SK-N-SH treated with all-trans-retinoic acid at 6 μM for 48 hours (cell line): ENCODE measurements at regions not wholly inside any gene's neighbourhood (a gene's known extent, or its start where the extent isn't known, plus 50 kb on each side); places are given as distances from the start of the nearest gene placed in this dataset.

ENCODE experiments used
- ATAC-seq: fragments of 200-7000 bp; cut with Tn5 transposase; 3 replicates; pipeline ENCODE4 v1.9.1; 2020; ENCODE audit warnings: mild to moderate bottlenecking, moderate library complexity
- ARNTL ChIP-seq: fragments of 450-650 bp; formaldehyde crosslinking; IDR thresholded peaks from 2 replicates; pipeline ENCODE4 v1.5.0; 2020; ENCODE audit warnings: low read depth, mild to moderate bottlenecking, moderate library complexity, borderline replicate concordance
- BACH2 ChIP-seq: fragments of 250-450 bp; sonication (Bioruptor Pico); IDR thresholded peaks from 2 replicates; pipeline ENCODE4 v1.9.0; 2021; ENCODE audit warnings: mild to moderate bottlenecking, borderline replicate concordance
- CSDC2 ChIP-seq: fragments of 250-450 bp; sonication (Bioruptor Pico); IDR thresholded peaks from 2 replicates; pipeline ENCODE4 v1.5.0; 2020; ENCODE audit warnings: mild to moderate bottlenecking, moderate library complexity
- ESRRG ChIP-seq: fragments of 250-450 bp; sonication (Bioruptor Pico); IDR thresholded peaks from 2 replicates; pipeline ENCODE4 v1.6.1; 2021; ENCODE audit warnings: mild to moderate bottlenecking
- GLIS3 ChIP-seq: fragments of 250-450 bp; sonication (Bioruptor Pico); IDR thresholded peaks from 2 replicates; pipeline ENCODE4 v1.5.0; 2020; ENCODE audit warnings: mild to moderate bottlenecking, moderate library complexity
- ISL1 ChIP-seq: fragments of 250-450 bp; sonication (Bioruptor Pico); IDR thresholded peaks from 2 replicates; pipeline ENCODE4 v2.1.2; 2022; ENCODE audit warnings: mild to moderate bottlenecking, moderate library complexity
- OSR1 ChIP-seq: fragments of 250-450 bp; sonication (Bioruptor Pico); IDR thresholded peaks from 2 replicates; pipeline ENCODE4 v1.8.0; 2022; ENCODE audit warnings: moderate library complexity, mild to moderate bottlenecking, inconsistent platforms
- RARB ChIP-seq: fragments of 250-450 bp; sonication (Bioruptor Pico); IDR thresholded peaks from 2 replicates; pipeline ENCODE4 v1.8.0; 2021; ENCODE audit warnings: mild to moderate bottlenecking, moderate library complexity
- SNAI2 ChIP-seq: fragments of 250-450 bp; sonication (Bioruptor Pico); IDR thresholded peaks from 2 replicates; pipeline ENCODE4 v1.5.0; 2020; ENCODE audit warnings: mild to moderate bottlenecking, moderate library complexity
- TCF4 ChIP-seq: fragments of 250-450 bp; sonication (Bioruptor Pico); IDR thresholded peaks from 2 replicates; pipeline ENCODE4 v1.8.0; 2021; ENCODE audit warnings: mild to moderate bottlenecking, moderate library complexity, borderline replicate concordance
- TOX ChIP-seq: fragments of 250-450 bp; sonication (Bioruptor Pico); IDR thresholded peaks from 2 replicates; pipeline ENCODE4 v1.8.0; 2021; ENCODE audit warnings: mild to moderate bottlenecking, moderate library complexity, borderline replicate concordance
- ZC3H10 ChIP-seq: fragments of 250-450 bp; sonication (Bioruptor Pico); IDR thresholded peaks from 2 replicates; pipeline ENCODE4 v1.5.1; 2021; ENCODE audit warnings: mild to moderate bottlenecking, moderate library complexity
- ZFP30 ChIP-seq: fragments of 450-650 bp; formaldehyde crosslinking; IDR thresholded peaks from 2 replicates; pipeline ENCODE4 v1.5.0; 2022; ENCODE audit warnings: mild to moderate bottlenecking, moderate library complexity
- ZNF565 ChIP-seq: fragments of 450-650 bp; formaldehyde crosslinking; conservative IDR thresholded peaks from 2 replicates; pipeline ENCODE4 v1.5.0; 2020; ENCODE audit warnings: low read depth, mild to moderate bottlenecking, moderate library complexity
- ZNF70 ChIP-seq: fragments of 450-650 bp; formaldehyde crosslinking; IDR thresholded peaks from 2 replicates; pipeline ENCODE4 v1.5.0; 2020; ENCODE audit warnings: mild to moderate bottlenecking, moderate library complexity
- ZNF8 ChIP-seq: fragments of 450-650 bp; formaldehyde crosslinking; IDR thresholded peaks from 2 replicates; pipeline ENCODE4 v1.5.0; 2020; ENCODE audit warnings: mild to moderate bottlenecking, moderate library complexity
- TF ChIP-seq, protein P1 (sequence below): fragments of 250-450 bp; sonication (Bioruptor Pico); IDR thresholded peaks from 2 replicates; pipeline ENCODE4 v1.5.0; 2020; ENCODE audit warnings: mild to moderate bottlenecking, moderate library complexity
- TF ChIP-seq, protein P2 (sequence below): fragments of 250-450 bp; sonication (Bioruptor Pico); IDR thresholded peaks from 2 replicates; pipeline ENCODE4 v1.5.1; 2020; ENCODE audit warnings: low read depth, mild to moderate bottlenecking, moderate library complexity
- TF ChIP-seq, protein P3 (sequence below): fragments of 250-450 bp; sonication (Bioruptor Pico); IDR thresholded peaks from 2 replicates; pipeline ENCODE4 v1.8.0; 2021; ENCODE audit warnings: low read depth, mild to moderate bottlenecking, moderate library complexity, borderline replicate concordance
- TF ChIP-seq, protein P4 (sequence below): fragments of 250-450 bp; sonication (Bioruptor Pico); IDR thresholded peaks from 2 replicates; pipeline ENCODE4 v1.5.1; 2021; ENCODE audit warnings: mild to moderate bottlenecking, moderate library complexity
- TF ChIP-seq, protein P5 (sequence below): fragments of 250-450 bp; sonication (Bioruptor Pico); IDR thresholded peaks from 2 replicates; pipeline ENCODE4 v1.8.0; 2020; ENCODE audit warnings: mild to moderate bottlenecking, moderate library complexity, borderline replicate concordance

DNA sequence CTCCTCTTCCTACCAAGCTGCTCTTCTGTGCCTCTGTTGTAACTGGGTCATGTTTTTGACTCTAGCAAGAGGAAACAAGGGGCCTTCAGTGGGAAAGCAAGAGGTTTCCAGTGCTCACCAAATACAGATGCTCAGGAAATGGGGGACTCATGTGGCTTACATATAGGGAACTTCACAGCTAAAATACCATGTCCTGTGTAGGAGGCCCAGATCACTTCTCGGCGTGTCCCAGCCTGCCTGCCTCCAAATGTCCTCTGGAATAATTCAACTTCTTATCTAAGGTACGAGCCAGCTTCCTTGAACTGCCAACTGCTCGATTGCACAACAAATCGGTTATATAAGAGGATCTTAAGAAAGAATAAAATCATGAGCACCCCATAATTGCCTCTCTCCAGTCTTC is 161.3 kb downstream of the KIT start:
- no peak for ATAC-seq
- TF ChIP-seq, protein P1, sequence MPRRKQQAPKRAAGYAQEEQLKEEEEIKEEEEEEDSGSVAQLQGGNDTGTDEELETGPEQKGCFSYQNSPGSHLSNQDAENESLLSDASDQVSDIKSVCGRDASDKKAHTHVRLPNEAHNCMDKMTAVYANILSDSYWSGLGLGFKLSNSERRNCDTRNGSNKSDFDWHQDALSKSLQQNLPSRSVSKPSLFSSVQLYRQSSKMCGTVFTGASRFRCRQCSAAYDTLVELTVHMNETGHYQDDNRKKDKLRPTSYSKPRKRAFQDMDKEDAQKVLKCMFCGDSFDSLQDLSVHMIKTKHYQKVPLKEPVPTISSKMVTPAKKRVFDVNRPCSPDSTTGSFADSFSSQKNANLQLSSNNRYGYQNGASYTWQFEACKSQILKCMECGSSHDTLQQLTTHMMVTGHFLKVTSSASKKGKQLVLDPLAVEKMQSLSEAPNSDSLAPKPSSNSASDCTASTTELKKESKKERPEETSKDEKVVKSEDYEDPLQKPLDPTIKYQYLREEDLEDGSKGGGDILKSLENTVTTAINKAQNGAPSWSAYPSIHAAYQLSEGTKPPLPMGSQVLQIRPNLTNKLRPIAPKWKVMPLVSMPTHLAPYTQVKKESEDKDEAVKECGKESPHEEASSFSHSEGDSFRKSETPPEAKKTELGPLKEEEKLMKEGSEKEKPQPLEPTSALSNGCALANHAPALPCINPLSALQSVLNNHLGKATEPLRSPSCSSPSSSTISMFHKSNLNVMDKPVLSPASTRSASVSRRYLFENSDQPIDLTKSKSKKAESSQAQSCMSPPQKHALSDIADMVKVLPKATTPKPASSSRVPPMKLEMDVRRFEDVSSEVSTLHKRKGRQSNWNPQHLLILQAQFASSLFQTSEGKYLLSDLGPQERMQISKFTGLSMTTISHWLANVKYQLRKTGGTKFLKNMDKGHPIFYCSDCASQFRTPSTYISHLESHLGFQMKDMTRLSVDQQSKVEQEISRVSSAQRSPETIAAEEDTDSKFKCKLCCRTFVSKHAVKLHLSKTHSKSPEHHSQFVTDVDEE (CRISPR knock-in tag) = no peak
- TF ChIP-seq SNAI2 (CRISPR knock-in tag) = no peak
- no peak for TF ChIP-seq ZNF8 (CRISPR knock-in tag)
- TF ChIP-seq CSDC2 (CRISPR knock-in tag) = no peak
- TF ChIP-seq ZFP30 (CRISPR knock-in tag) = no peak
- TF ChIP-seq TCF4 = no peak
- TF ChIP-seq, protein P2, sequence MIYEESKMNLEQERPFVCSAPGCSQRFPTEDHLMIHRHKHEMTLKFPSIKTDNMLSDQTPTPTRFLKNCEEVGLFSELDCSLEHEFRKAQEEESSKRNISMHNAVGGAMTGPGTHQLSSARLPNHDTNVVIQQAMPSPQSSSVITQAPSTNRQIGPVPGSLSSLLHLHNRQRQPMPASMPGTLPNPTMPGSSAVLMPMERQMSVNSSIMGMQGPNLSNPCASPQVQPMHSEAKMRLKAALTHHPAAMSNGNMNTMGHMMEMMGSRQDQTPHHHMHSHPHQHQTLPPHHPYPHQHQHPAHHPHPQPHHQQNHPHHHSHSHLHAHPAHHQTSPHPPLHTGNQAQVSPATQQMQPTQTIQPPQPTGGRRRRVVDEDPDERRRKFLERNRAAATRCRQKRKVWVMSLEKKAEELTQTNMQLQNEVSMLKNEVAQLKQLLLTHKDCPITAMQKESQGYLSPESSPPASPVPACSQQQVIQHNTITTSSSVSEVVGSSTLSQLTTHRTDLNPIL = no peak
- no peak for TF ChIP-seq TOX (CRISPR knock-in tag)
- TF ChIP-seq, protein P3, sequence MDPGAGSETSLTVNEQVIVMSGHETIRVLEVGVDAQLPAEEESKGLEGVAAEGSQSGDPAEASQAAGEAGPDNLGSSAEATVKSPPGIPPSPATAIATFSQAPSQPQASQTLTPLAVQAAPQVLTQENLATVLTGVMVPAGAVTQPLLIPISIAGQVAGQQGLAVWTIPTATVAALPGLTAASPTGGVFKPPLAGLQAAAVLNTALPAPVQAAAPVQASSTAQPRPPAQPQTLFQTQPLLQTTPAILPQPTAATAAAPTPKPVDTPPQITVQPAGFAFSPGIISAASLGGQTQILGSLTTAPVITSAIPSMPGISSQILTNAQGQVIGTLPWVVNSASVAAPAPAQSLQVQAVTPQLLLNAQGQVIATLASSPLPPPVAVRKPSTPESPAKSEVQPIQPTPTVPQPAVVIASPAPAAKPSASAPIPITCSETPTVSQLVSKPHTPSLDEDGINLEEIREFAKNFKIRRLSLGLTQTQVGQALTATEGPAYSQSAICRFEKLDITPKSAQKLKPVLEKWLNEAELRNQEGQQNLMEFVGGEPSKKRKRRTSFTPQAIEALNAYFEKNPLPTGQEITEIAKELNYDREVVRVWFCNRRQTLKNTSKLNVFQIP (CRISPR knock-in tag) = no peak
- TF ChIP-seq OSR1 (CRISPR knock-in tag) = no peak
- no peak for TF ChIP-seq ARNTL (CRISPR knock-in tag)
- no peak for TF ChIP-seq RARB (CRISPR knock-in tag)
- TF ChIP-seq, protein P4, sequence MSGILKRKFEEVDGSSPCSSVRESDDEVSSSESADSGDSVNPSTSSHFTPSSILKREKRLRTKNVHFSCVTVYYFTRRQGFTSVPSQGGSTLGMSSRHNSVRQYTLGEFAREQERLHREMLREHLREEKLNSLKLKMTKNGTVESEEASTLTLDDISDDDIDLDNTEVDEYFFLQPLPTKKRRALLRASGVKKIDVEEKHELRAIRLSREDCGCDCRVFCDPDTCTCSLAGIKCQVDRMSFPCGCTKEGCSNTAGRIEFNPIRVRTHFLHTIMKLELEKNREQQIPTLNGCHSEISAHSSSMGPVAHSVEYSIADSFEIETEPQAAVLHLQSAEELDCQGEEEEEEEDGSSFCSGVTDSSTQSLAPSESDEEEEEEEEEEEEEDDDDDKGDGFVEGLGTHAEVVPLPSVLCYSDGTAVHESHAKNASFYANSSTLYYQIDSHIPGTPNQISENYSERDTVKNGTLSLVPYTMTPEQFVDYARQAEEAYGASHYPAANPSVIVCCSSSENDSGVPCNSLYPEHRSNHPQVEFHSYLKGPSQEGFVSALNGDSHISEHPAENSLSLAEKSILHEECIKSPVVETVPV = no peak
- no peak for TF ChIP-seq ZNF565 (CRISPR knock-in tag)
- TF ChIP-seq, protein P5, sequence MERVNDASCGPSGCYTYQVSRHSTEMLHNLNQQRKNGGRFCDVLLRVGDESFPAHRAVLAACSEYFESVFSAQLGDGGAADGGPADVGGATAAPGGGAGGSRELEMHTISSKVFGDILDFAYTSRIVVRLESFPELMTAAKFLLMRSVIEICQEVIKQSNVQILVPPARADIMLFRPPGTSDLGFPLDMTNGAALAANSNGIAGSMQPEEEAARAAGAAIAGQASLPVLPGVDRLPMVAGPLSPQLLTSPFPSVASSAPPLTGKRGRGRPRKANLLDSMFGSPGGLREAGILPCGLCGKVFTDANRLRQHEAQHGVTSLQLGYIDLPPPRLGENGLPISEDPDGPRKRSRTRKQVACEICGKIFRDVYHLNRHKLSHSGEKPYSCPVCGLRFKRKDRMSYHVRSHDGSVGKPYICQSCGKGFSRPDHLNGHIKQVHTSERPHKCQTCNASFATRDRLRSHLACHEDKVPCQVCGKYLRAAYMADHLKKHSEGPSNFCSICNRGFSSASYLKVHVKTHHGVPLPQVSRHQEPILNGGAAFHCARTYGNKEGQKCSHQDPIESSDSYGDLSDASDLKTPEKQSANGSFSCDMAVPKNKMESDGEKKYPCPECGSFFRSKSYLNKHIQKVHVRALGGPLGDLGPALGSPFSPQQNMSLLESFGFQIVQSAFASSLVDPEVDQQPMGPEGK (CRISPR knock-in tag) = no peak
- no peak for TF ChIP-seq BACH2 (CRISPR knock-in tag)
- TF ChIP-seq GLIS3 (CRISPR knock-in tag) = no peak
- no peak for TF ChIP-seq ESRRG (CRISPR knock-in tag)

DNA sequence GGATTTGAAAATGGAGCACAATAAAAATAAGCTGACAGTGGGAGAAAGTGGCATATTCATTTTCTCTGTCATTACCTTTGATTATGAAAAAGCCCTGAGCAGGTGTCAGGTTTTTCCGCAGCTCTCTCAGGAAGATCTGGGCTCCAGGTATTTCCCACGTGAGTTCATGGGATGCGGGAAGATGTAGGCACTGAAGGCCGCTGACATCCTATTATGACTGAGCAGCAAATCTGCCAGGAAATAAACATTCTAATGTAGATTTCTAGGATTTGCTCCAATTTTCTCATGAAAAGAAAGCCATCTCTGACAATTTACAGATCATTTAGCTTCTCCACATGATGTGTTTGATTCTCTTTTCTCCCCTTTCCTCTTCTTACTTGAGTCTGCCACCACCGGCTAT is 160.7 kb downstream of the KIT start:
- no peak for ATAC-seq
- TF ChIP-seq OSR1 (CRISPR knock-in tag) = no peak
- no peak for TF ChIP-seq ESRRG (CRISPR knock-in tag)
- TF ChIP-seq ZNF8 (CRISPR knock-in tag) = no peak
- TF ChIP-seq SNAI2 (CRISPR knock-in tag) = no peak
- TF ChIP-seq, protein P5 (CRISPR knock-in tag) = no peak
- no peak for TF ChIP-seq BACH2 (CRISPR knock-in tag)
- no peak for TF ChIP-seq TCF4
- TF ChIP-seq ZNF70 (CRISPR knock-in tag) = no peak
- TF ChIP-seq TOX (CRISPR knock-in tag) = no peak
- no peak for TF ChIP-seq ISL1
- no peak for TF ChIP-seq CSDC2 (CRISPR knock-in tag)
- no peak for TF ChIP-seq ARNTL (CRISPR knock-in tag)
- TF ChIP-seq ZC3H10 (CRISPR knock-in tag) = no peak
- no peak for TF ChIP-seq GLIS3 (CRISPR knock-in tag)
- TF ChIP-seq, protein P3 (CRISPR knock-in tag) = no peak
